ENCODE measurements at regions not wholly inside any gene's neighbourhood (a gene's known extent, or its start where the extent isn't known, plus 50 kb on each side); places are given as distances from the start of the nearest gene placed in this dataset.
A peak's percentile ranks its signal among the peaks of the same experiment; 100 is the strongest.

DNA sequence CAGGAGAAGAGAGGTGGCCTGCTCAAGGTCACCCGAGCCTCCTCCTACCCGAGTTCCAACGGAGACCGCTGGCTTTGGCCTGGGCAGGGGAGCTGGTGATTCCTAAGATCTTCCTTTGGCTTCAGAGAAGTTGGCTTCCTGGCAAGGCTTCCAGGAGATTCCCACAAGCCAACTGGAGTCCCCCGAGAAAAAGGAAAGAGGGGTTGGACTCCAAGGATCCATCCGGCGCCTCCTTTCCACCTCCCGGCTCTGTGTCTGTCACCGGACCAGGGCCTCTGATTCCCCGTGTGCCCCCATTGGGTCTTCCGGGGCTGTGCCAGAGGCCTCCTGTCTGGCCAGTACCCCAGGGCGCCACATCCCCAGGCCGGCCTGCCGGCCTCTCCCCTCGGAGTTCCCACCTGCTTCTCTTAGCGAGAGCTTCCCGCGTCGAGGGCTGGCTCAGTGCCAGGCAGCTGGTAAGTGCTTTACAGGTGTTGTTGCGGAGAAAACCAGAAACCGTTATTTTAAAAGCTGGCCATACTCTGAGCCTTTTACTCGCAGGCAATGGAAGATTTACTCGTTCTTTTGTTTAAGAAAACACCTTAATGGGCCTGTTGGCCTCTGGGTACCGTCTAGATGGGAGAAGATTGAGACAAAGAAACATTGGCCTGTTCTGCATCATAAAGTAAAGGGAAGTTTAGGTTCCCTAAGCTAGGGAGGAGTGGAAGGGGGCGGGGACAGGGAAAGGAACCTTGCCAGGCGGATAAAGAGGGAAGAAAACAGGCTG lies 258.4 kb upstream of the SDK2 start:
- no peak for DNase-seq
- Histone ChIP-seq H3K27me3 (no peaks in the 10 kb centered on the region), H3K4me1 (no peaks in the 10 kb centered on the region), H3K36me3 (ENCODE audit: low read depth, missing control alignments) (no peaks in the 10 kb centered on the region), H3K9me3 (no peaks in the 10 kb centered on the region), H3K4me3 (peak overlapping the region in 1 of 2 donors; percentile 16), H3K27ac (no peak overlapping the region)
- WGBS, 2 donors: 39 to 44% methylated on average over 15 to 26 of the region's 26 CpGs
- intact Hi-C loops (cut with DNase I; ENCODE audit: low total_unique reads): no loop called here
- TF ChIP-seq, protein P1, sequence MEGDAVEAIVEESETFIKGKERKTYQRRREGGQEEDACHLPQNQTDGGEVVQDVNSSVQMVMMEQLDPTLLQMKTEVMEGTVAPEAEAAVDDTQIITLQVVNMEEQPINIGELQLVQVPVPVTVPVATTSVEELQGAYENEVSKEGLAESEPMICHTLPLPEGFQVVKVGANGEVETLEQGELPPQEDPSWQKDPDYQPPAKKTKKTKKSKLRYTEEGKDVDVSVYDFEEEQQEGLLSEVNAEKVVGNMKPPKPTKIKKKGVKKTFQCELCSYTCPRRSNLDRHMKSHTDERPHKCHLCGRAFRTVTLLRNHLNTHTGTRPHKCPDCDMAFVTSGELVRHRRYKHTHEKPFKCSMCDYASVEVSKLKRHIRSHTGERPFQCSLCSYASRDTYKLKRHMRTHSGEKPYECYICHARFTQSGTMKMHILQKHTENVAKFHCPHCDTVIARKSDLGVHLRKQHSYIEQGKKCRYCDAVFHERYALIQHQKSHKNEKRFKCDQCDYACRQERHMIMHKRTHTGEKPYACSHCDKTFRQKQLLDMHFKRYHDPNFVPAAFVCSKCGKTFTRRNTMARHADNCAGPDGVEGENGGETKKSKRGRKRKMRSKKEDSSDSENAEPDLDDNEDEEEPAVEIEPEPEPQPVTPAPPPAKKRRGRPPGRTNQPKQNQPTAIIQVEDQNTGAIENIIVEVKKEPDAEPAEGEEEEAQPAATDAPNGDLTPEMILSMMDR (IDR thresholded peaks at IDR 0.05): no peak
- no peak for TF ChIP-seq POLR2A (IDR thresholded peaks at IDR 0.05)

- 58 to 74% methylated on average over 15 to 18 of the region's 18 CpGs for WGBS, 2 donors
- H3K27me3 ChIP-seq: no peaks in the 10 kb centered on the region
These were observed 262.9 kb upstream of the SDK2 start for GRCh38 chr17:73906896-73907870.

GRCh38 chr17:73909186-73909585 lies 264.9 kb upstream of the SDK2 start:
- no peak for TF ChIP-seq POLR2A (IDR thresholded peaks at IDR 0.05)
- TF ChIP-seq, protein P1 (IDR thresholded peaks at IDR 0.05): no peak
- H3K36me3 ChIP-seq (ENCODE audit: low read depth, missing control alignments): no peaks in the 10 kb centered on the region
- no peak overlapping the region for H3K27ac ChIP-seq
- H3K27me3 ChIP-seq: no peaks in the 10 kb centered on the region
- intact Hi-C loops (cut with DNase I; ENCODE audit: low total_unique reads): no loop called here
- no peaks in the 10 kb centered on the region for H3K4me1 ChIP-seq
- no peak for DNase-seq
- WGBS, 2 donors: 84 to 88% methylated on average over 7 of the region's 7 CpGs
- H3K4me3 ChIP-seq: no peak overlapping the region
- H3K9me3 ChIP-seq: no peaks in the 10 kb centered on the region

More at GRCh38 chr17:73906896-73907870, 262.9 kb upstream of the SDK2 start:
- no peak overlapping the region for H3K27ac ChIP-seq
- no peaks in the 10 kb centered on the region for H3K4me1 ChIP-seq
- intact Hi-C loops (cut with DNase I; ENCODE audit: low total_unique reads): no loop called here
- H3K4me3 ChIP-seq: no peak overlapping the region
- H3K36me3 ChIP-seq (ENCODE audit: low read depth, missing control alignments): no peaks in the 10 kb centered on the region
- no peaks in the 10 kb centered on the region for H3K9me3 ChIP-seq
- no peak for TF ChIP-seq POLR2A (IDR thresholded peaks at IDR 0.05)
- TF ChIP-seq, protein P1 (IDR thresholded peaks at IDR 0.05): no peak
- DNase-seq: no peak

DNA sequence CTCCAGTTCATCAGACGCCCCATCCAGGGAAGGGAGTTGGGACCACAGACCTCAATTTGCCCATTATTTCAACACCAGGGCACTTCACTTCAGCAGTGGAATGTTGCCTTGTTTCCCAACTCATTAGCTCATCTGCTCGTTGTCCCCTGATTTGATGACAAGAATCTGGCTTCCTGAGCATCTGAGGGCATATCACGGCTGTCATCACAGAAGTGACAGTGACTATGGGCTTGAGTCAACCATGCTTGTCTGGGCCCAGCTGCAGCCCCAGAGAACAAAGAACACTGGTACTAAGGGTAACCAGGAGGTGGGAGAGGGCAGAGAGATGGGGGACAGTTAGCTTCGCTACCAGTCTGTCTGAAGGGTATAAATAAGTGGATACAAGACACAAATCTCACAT lies 266.0 kb upstream of the SDK2 start:
- H3K27me3 ChIP-seq: no peaks in the 10 kb centered on the region
- TF ChIP-seq POLR2A (IDR thresholded peaks at IDR 0.05): no peak
- TF ChIP-seq, protein P1 (IDR thresholded peaks at IDR 0.05): no peak
- no peak overlapping the region for H3K27ac ChIP-seq
- H3K4me1 ChIP-seq: no peaks in the 10 kb centered on the region
- intact Hi-C loops (cut with DNase I; ENCODE audit: low total_unique reads): no loop called here
- WGBS, 2 donors: 81 to 90% methylated on average over 4 of the region's 4 CpGs
- no peaks in the 10 kb centered on the region for H3K36me3 ChIP-seq (ENCODE audit: low read depth, missing control alignments)
- H3K4me3 ChIP-seq: no peak overlapping the region
- H3K9me3 ChIP-seq: no peaks in the 10 kb centered on the region
- no peak for DNase-seq

Data from testis (tissue), 2 donors.